ENCODE measurements at regions not wholly inside any gene's neighbourhood (a gene's known extent, or its start where the extent isn't known, plus 50 kb on each side); places are given as distances from the start of the nearest gene placed in this dataset.

- TF ChIP-seq CTCF (IDR thresholded peaks at IDR 0.05; ENCODE audit: poor library complexity) (no peak), EZH2 (IDR thresholded peaks at IDR 0.05; ENCODE audit: borderline replicate concordance) (no peak)
Observed at GRCh38 chr5:74992791-74993190, 59.6 kb downstream of the GCNT4 start.
